ENCODE measurements at regions not wholly inside any gene's neighbourhood (a gene's known extent, or its start where the extent isn't known, plus 50 kb on each side); places are given as distances from the start of the nearest gene placed in this dataset.

- no peak overlapping the region for H3K4me3 ChIP-seq (replicated peaks; ENCODE audit: low read depth, low read length)
- TF ChIP-seq CTCF (IDR thresholded peaks at IDR 0.05; ENCODE audit: low read length, missing control alignments): no peak
- DNase-seq (ENCODE audit: low read depth): no peak
These were observed 939.6 kb upstream of the CRIM1 start for GRCh38 chr2:35415942-35416341.

DNA sequence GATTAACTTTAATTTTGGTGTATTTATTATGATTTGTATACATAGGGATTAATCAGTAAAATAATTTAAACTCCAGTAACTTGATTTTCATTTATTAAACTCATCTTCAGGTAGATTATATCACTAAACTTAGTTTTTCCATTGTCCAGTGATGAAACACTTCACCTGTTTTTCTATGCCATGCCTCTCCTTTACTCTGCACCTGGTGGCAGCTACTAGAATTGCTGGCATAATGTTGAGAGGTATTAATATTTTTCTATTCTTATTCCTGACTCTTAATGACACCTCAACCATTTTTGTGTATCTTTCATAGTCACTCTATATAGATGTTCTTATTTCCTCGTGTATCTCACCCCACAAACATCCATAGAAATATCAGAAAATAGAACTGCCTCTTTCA, 940.3 kb upstream of the CRIM1 start:
- H3K4me3 ChIP-seq (replicated peaks; ENCODE audit: low read depth, low read length): no peak overlapping the region
- DNase-seq (ENCODE audit: low read depth): no peak
- peak; percentile 21 for TF ChIP-seq CTCF (IDR thresholded peaks at IDR 0.05; ENCODE audit: low read length, missing control alignments)

- peak; percentile 62 for DNase-seq (ENCODE audit: low read depth)
- peak; percentile 89 for TF ChIP-seq CTCF (IDR thresholded peaks at IDR 0.05; ENCODE audit: low read length, missing control alignments)
- no peak overlapping the region for H3K4me3 ChIP-seq (replicated peaks; ENCODE audit: low read depth, low read length)
These were observed 945.0 kb upstream of the CRIM1 start for GRCh38 chr2:35410431-35411061.

DNA sequence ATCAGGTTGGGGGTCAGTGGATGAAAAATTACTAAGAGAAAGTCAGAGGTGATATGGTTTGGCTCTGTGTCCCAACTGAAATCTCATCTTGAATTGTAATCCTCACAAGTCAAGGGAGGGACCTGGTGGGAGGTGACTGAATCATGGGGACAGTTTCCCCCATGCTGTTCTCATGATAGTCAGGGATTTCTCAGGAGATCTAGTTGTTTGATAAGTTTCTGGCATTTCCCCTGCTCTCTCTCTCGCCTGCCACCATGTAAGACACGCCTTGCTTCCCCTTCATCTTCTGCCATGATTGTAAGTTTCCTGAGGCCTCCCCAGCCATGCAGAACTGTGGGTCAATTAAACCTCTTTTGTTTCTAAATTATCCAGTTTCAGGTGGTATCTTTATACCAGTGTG, 945.8 kb upstream of the CRIM1 start:
- no peak for DNase-seq (ENCODE audit: low read depth)
- no peak for TF ChIP-seq CTCF (IDR thresholded peaks at IDR 0.05; ENCODE audit: low read length, missing control alignments)
- H3K4me3 ChIP-seq (replicated peaks; ENCODE audit: low read depth, low read length): no peak overlapping the region

DNA sequence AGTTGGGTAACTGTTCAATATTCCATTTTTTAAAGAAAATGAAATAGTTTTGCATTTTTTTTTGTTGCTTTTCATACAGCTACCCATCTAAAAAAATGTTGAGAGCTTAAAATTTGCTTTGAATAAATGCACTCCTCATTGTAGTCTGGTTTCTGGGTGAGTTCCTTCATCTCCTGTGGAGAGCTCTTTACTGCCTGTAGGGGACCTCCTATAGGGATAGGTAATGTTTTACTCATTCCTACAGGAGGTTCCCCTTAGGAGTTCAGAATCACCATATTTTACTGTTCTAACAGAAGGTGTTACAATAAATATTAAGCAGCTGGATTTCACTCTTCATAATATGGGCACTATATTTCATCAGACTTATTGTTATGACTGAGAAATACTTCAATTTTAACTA, 947.3 kb upstream of the CRIM1 start:
- no peak overlapping the region for H3K4me3 ChIP-seq (replicated peaks; ENCODE audit: low read depth, low read length)
- TF ChIP-seq CTCF (IDR thresholded peaks at IDR 0.05; ENCODE audit: low read length, missing control alignments): no peak
- no peak for DNase-seq (ENCODE audit: low read depth)

- TF ChIP-seq CTCF (IDR thresholded peaks at IDR 0.05; ENCODE audit: low read length, missing control alignments): no peak
- no peak overlapping the region for H3K4me3 ChIP-seq (replicated peaks; ENCODE audit: low read depth, low read length)
- no peak for DNase-seq (ENCODE audit: low read depth)
These were observed 963.7 kb upstream of the CRIM1 start for GRCh38 chr2:35391736-35392442.

DNA sequence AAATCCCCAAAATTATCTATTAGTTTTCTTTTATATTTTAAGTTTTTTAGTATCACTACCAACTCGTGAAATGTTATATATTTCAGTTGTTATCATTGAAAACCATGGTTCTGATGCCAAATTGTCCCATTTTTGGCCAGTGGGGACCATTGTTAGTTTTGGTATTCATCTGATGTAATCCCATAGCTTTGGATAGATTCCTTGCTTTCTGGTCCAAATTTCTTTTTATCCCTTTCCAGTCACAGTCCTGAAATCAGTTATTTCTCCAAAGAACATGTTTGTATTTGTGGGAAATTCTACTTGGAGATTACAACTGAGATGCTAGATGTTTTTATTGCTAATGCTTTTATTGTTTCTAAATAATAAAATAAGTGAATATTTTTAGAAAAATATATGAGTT, 976.8 kb upstream of the CRIM1 start:
- DNase-seq (ENCODE audit: low read depth): no peak
- no peak overlapping the region for H3K4me3 ChIP-seq (replicated peaks; ENCODE audit: low read depth, low read length)
- no peak for TF ChIP-seq CTCF (IDR thresholded peaks at IDR 0.05; ENCODE audit: low read length, missing control alignments)
